Heart left ventricle (tissue), 16 donors: ENCODE measurements at regions not wholly inside any gene's neighbourhood (a gene's known extent, or its start where the extent isn't known, plus 50 kb on each side); places are given as distances from the start of the nearest gene placed in this dataset.
"Not testable (repeated sequence)": the region's sequence is repeated elsewhere in the genome, so short reads cannot be mapped to it uniquely, and the experiment has no call there.

Experiments
- ATAC-seq, 4 donors: fragments of 200-7000 bp; cut with Tn5 transposase; one replicate each; pipeline ENCODE4 v1.9.1; 2020 to 2022; ENCODE audit warnings: moderate library complexity in 4 of 4, mild to moderate bottlenecking in 3 of 4, moderate number of reproducible peaks in 1 of 4
- DNase-seq, 5 donors: peaks; one replicate each; pipeline ENCODE4 v3.0.0-alpha.2; 2020
- H3K27ac ChIP-seq, 12 donors: fragments of 200-600 bp; sonication (generic) in 4 of 12; one replicate each; pipeline versions ENCODE4 v1.5.0 to v1.8.0; 2016 to 2022; ENCODE audit warnings: mild to moderate bottlenecking in 2 of 12
- H3K27me3 ChIP-seq, 9 donors: fragments of 200-600 bp; sonication (generic) in 2 of 9; one replicate each; pipeline versions ENCODE4 v1.5.1 to v1.8.0; 2016 to 2022; ENCODE audit warnings: mild to moderate bottlenecking in 3 of 9
- H3K36me3 ChIP-seq, 9 donors: fragments of 200-600 bp; sonication (generic) in 2 of 9; one replicate each; pipeline versions ENCODE4 v1.5.0 to v1.8.0; 2018 to 2022; ENCODE audit warnings: mild to moderate bottlenecking in 2 of 9
- H3K4me1 ChIP-seq, 12 donors: fragments of 200-600 bp; sonication (generic) in 4 of 12; one replicate each; pipeline versions ENCODE4 v1.5.0 to v1.8.0; 2016 to 2022; ENCODE audit warnings: mild to moderate bottlenecking in 3 of 12
- H3K4me3 ChIP-seq, 12 donors: fragments of 200-600 bp; sonication (generic) in 4 of 12; one replicate each; pipeline versions ENCODE4 v1.5.0 to v1.8.0; 2017 to 2022; ENCODE audit warnings: mild to moderate bottlenecking in 9 of 12, moderate library complexity in 4 of 12
- H3K9me3 ChIP-seq, 12 donors: fragments of 200-600 bp; sonication (generic) in 4 of 12; one replicate each; pipeline versions ENCODE4 v1.5.0 to v1.8.0; 2016 to 2022; ENCODE audit warnings: mild to moderate bottlenecking in 1 of 12
- POLR2A ChIP-seq, 2 donors: fragments of 450-650 bp; IDR thresholded peaks; one replicate each; pipeline ENCODE4 v1.6.1; 2017; ENCODE audit warnings: antibody characterized with exemption in 2 of 2, mild to moderate bottlenecking in 2 of 2, moderate library complexity in 2 of 2
- WGBS, 4 donors: extraction: QIAGEN DNeasy Blood & Tissue Kit in 2 of 4; methylation state at CpG; one replicate each; pipeline versions ENCODE4 v1.1.5 to v1.1.7; 2013 to 2018; 5-methylcytosine and 5-hydroxymethylcytosine counted together
- intact Hi-C, 10 donors: fragments of 100-400 bp; cut with DNase I; formaldehyde crosslinking; loops; one replicate each; pipeline versions ENCODE4 v1.11.1 to v1.14.2; 2022
- TF ChIP-seq, protein P1 (sequence below), 12 donors: fragments of 200-600 bp; sonication (generic) in 4 of 12; IDR thresholded peaks; one replicate each; pipeline versions ENCODE4 v1.5.0 to v1.8.0; 2018 to 2022; ENCODE audit warnings: antibody characterized with exemption in 12 of 12, mild to moderate bottlenecking in 5 of 12
- donor health status: ischemic (EF 13 %, LVEDD 7.1; RV severe dilation, severe dysfunction).
- donor health status: healthy with polysubstance abuse.
- donor health status: DM: no; HTN: yes; CAD: no.
- donor health status: DM: no; HTN: no; CAD: no.
- donor health status: ischemic (EF 25% LVEDD 6.9; RV normal size, moderate dysfunction).
- donor health status: ischemic (EF 25% LVEDD 5.7; RV mildly dilated, moderate dysfunction).
- donor health status: healthy.
- donor health status: DM: yes; HTN: yes; CAD: no.
- donor health status: ischemic (EF 35%, LVEDD 5.7; RV mildly dilated, moderate dysfunction).
- donor health status: nonischemic (EF 11% LVEDD 7.7; RV severe dilation, severe dysfunction).
- donor health status: DM: yes; HTN: yes; CAD: no.
- donor health status: PGD.
- donor health status: ischemic (EF 29% LVEDD 5.4; RV normal size, mild dysfunction).
- donor health status: nonischemic (EF 23%, LVEDD 6.1; RV moderate dilation, normal function).

DNA sequence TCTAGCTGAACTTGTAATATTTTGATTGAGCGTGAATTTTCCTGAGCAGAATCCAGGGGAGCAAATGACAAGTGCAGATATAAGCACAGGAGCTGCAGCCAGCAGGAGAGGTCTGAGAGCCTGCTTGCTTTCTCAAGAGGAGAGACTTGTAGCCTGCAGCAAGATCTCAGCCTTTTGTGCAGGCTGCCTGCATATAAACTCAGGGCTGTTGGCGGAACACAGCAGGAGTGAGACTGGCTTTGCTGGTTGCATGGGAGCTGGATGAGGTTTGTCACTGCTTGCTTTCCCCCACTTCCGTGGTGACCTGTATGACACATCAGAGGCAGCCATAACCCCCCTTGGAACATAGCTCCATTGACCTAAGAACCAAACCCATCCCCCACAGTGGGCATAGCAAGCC lies 725.4 kb upstream of the RGS18 start:
- no peak overlapping the region for H3K4me3 ChIP-seq
- no peak for ATAC-seq
- no peaks in the 10 kb centered on the region for H3K4me1 ChIP-seq
- peaks cover 0 to 23% (median 0%) of the 10 kb centered on the region in 12 donors for H3K9me3 ChIP-seq
- no peak for DNase-seq
- TF ChIP-seq, protein P1, sequence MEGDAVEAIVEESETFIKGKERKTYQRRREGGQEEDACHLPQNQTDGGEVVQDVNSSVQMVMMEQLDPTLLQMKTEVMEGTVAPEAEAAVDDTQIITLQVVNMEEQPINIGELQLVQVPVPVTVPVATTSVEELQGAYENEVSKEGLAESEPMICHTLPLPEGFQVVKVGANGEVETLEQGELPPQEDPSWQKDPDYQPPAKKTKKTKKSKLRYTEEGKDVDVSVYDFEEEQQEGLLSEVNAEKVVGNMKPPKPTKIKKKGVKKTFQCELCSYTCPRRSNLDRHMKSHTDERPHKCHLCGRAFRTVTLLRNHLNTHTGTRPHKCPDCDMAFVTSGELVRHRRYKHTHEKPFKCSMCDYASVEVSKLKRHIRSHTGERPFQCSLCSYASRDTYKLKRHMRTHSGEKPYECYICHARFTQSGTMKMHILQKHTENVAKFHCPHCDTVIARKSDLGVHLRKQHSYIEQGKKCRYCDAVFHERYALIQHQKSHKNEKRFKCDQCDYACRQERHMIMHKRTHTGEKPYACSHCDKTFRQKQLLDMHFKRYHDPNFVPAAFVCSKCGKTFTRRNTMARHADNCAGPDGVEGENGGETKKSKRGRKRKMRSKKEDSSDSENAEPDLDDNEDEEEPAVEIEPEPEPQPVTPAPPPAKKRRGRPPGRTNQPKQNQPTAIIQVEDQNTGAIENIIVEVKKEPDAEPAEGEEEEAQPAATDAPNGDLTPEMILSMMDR (IDR thresholded peaks at IDR 0.05), result no peak
- TF ChIP-seq POLR2A (IDR thresholded peaks at IDR 0.05), result no peak
- no peaks in the 10 kb centered on the region for H3K27me3 ChIP-seq
- H3K27ac ChIP-seq, result no peak overlapping the region
- H3K36me3 ChIP-seq, result no peaks in the 10 kb centered on the region
- intact Hi-C loops, result no loop called here
- WGBS, 4 donors, result 59 to 71% (median 62%) methylated on average over 3 of the region's 3 CpGs

DNA sequence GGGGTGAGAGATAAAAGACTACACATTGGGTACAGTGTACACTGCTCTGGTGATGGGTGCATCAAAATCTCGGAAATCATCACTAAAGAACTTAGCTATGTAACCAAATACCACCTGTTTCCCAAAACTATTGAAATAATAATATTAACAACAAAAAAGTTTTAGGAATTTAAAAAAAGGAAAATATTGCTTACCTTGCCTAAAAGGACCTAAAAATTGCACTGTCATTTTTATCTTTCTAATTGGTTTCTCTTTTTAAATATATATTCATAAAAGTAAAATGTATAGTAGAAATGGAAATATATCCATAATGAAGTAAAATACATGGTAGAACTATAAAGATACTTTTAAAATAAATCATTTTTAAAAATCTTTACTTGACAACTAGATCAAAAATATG lies 719.3 kb upstream of the RGS18 start:
- no peak for DNase-seq
- TF ChIP-seq, protein P1 (IDR thresholded peaks at IDR 0.05), result no peak
- no peak for TF ChIP-seq POLR2A (IDR thresholded peaks at IDR 0.05)
- no peak overlapping the region for H3K4me3 ChIP-seq
- no peaks in the 10 kb centered on the region for H3K4me1 ChIP-seq
- H3K27me3 ChIP-seq, result no peaks in the 10 kb centered on the region
- WGBS, 4 donors, result 56 to 81% (median 73%) methylated on average over 1 of the region's 1 CpG
- no peak for ATAC-seq
- no peak overlapping the region for H3K27ac ChIP-seq
- H3K9me3 ChIP-seq, result peaks cover 0 to 29% (median 0%) of the 10 kb centered on the region in 12 donors
- H3K36me3 ChIP-seq, result no peaks in the 10 kb centered on the region
- intact Hi-C loops, result no loop called here

DNA sequence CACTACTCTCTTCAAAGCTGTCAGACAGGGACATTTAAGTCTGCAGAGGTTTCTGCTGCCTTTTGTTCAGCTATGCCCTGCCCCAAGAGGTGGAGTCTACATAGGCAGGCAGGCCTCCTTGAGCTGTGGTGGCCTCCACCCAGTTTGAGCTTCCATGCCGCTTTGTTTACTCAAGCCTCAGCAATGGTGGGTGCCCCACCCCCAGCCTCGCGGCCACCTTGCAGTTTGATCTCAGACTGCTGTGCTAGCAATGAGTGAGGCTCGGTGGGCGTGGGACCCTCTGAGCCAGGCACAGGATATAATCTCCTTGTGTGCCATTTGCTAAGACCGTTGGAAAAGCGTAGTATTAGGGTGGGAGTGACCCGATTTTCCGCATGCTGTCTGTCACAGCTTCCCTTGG lies 710.0 kb upstream of the RGS18 start:
- WGBS, 4 donors, result 89 to 93% (median 92%) methylated on average over 9 of the region's 9 CpGs

DNA sequence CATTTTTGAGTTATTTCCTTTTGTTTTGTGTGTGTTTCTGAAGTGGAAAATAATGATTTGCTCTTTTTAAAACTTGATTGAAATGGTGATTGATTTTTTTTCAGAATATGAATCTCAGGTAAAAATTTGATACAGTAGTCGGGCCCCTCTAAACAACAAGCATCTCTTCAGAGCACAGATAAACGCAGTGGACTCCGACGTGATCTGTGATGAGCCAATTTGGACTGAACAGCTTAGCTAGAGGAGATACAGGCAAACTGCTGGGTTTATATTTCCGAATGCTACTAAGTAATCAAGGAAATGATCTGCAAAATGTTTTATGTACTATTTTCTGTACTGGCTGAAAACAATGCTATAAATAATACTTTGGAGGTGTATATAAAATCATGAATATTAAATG lies 705.7 kb upstream of the RGS18 start:
- Histone ChIP-seq H3K27me3 (no peaks in the 10 kb centered on the region), H3K27ac (no peak overlapping the region), H3K9me3 (peaks cover 0 to 8% (median 0%) of the 10 kb centered on the region in 12 donors), H3K36me3 (no peaks in the 10 kb centered on the region), H3K4me3 (no peak overlapping the region), H3K4me1 (no peaks in the 10 kb centered on the region)
- no peak for DNase-seq
- TF ChIP-seq, protein P1 (IDR thresholded peaks at IDR 0.05), result no peak
- no peak for TF ChIP-seq POLR2A (IDR thresholded peaks at IDR 0.05)
- no peak for ATAC-seq
- WGBS, 4 donors, result 76 to 84% (median 80%) methylated on average over 5 of the region's 5 CpGs
- intact Hi-C loops, result no loop called here

More for the DNA sequence above, 710.0 kb upstream of the RGS18 start:
- H3K36me3 ChIP-seq, H3K27me3 ChIP-seq, intact Hi-C loops, H3K4me3 ChIP-seq, H3K27ac ChIP-seq, H3K9me3 ChIP-seq, H3K4me1 ChIP-seq, DNase-seq, ATAC-seq: not testable (repeated sequence)

DNA sequence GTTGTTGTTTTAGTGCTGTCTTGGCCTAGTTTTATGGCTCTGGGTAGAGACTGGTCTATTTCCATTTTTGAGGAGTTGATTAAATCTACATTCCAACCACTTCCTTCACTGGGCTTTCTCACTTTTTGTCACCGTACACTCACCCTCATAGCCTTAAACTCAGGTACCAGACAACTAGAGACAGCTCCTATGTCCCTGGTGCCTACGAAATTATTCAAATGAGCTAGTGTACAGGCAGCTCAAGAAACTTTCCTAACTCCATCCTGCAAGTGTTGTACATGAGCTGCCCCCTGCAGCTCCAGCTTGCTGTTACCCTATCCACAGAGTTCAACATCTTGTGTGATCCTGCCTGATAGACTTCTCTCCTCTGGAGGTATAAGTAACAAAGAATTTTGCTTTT lies 704.8 kb upstream of the RGS18 start:
- ATAC-seq, result no peak
- intact Hi-C loops, result no loop called here
- Histone ChIP-seq H3K36me3 (no peaks in the 10 kb centered on the region), H3K27ac (no peak overlapping the region), H3K4me3 (no peak overlapping the region), H3K9me3 (no peaks in the 10 kb centered on the region), H3K27me3 (no peaks in the 10 kb centered on the region), H3K4me1 (no peaks in the 10 kb centered on the region)
- no peak for DNase-seq
- TF ChIP-seq POLR2A (IDR thresholded peaks at IDR 0.05), result no peak
- TF ChIP-seq, protein P1 (IDR thresholded peaks at IDR 0.05), result no peak
- WGBS, 4 donors, result 76 to 87% (median 78%) methylated on average over 2 of the region's 2 CpGs
